ENCODE measurements at regions not wholly inside any gene's neighbourhood (a gene's known extent, or its start where the extent isn't known, plus 50 kb on each side); places are given as distances from the start of the nearest gene placed in this dataset.

DNA sequence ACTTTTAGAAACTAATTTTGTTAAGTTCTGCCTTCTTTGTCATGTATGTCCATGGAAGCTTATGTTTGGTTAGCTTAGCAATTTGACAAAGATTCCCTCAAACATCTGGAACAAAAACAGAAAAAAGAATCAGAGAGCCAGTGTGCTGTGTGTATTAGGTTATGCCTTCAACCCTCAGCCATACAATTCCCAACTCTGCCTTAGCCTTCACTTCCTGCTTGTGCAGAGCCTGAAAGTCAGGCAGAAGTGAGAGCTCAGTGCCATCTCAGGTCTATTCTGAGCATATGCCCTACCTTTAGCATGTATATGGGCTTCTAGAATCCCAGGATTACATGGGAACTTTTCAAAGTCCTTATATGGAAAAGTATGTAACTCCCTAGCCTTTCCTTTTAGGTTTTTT, 58.2 kb upstream of the STOX2 start:
- no peak for TF ChIP-seq CTCF (conservative IDR thresholded peaks at IDR 0.05; ENCODE audit: low read length)
- DNase-seq (ENCODE audit: low read depth): no peak
- H3K4me3 ChIP-seq (ENCODE audit: low read length): no peak overlapping the region

DNA sequence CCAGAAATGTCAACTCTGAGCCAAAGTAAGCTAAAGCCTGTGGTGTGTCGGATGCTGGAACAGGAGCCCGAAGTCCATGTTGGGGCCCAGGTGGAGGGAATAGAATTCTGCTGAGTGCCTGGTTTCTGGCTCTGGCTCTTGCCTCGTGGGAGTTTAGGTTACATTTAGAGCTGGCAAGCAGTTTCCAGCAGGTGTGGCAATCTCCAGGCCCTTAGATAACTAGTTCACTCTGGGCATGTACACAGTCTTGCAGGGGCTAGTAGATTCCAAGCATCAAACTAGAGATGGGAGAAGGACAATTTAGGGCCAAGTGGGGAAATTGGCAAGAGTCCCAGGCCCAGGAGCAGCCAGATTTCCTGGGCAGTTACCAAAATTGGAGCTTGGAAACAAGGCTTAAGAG, 56.3 kb upstream of the STOX2 start:
- no peak for DNase-seq (ENCODE audit: low read depth)
- no peak overlapping the region for H3K4me3 ChIP-seq (ENCODE audit: low read length)
- TF ChIP-seq CTCF (conservative IDR thresholded peaks at IDR 0.05; ENCODE audit: low read length): no peak

DNA sequence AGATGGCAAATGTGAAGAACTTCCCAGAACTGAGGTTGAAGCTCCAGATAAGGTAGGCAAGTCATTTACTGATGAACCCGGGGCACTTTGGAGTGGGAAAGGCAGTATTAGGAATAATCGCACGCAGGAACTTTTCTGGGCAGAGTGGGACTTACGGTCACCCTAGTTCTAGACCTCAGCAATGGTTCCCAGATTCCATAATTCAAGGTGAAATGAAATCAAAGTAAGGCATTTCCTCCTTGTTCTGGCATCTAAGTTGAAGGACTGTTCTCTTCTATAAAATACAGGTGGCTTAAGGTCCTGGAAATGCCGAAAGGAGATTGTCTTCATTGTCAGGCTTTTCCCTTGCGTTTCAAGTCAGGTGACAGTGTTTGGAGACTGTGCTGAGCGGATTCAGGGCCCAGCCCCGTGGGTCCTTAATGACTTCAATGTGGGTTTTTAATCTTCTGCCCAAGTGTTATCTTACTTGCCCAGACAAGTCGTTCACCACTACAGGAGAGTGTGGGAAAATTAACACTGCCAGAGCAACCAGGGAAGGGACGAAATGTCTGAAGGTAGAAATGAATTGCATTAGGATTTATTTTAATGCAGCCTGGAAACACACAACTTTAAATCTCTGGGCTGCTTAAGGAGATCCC, 52.1 kb upstream of the STOX2 start:
- H3K4me3 ChIP-seq (ENCODE audit: low read length): no peak overlapping the region
- no peak for DNase-seq (ENCODE audit: low read depth)
- no peak for TF ChIP-seq CTCF (conservative IDR thresholded peaks at IDR 0.05; ENCODE audit: low read length)

DNA sequence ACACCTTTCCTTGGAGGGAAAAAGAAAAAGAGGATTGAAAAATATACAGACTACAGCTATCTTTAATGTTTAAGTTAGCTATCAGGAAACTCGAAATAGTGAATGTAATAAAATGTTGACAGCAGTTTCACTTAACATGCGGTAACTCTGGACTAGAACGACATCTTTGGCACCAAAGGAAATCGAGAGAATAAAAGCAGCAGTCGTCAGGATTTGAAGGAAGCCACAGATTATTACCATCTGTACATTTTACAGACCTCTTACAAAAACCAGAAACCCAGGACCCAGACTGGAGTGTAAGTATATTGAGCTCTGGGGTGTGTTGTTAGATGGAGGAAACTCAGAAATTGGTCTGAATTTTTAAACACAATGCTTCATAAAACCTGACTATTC, 51.6 kb upstream of the STOX2 start:
- no peak overlapping the region for H3K4me3 ChIP-seq (ENCODE audit: low read length)
- no peak for DNase-seq (ENCODE audit: low read depth)
- TF ChIP-seq CTCF (conservative IDR thresholded peaks at IDR 0.05; ENCODE audit: low read length): no peak
